Activated naive CD4-positive, alpha-beta T cell treated with anti-CD3 and anti-CD28 coated beads, Interleukin-2, amount 50 U/mL, for 16 hours (primary cell): ENCODE measurements at regions not wholly inside any gene's neighbourhood (a gene's known extent, or its start where the extent isn't known, plus 50 kb on each side); places are given as distances from the start of the nearest gene placed in this dataset.

Source experiments
- DNase-seq: peaks from one replicate; pipeline ENCODE4 v3.0.0-alpha.2; 2020

- no peak for DNase-seq
Observed at GRCh38 chr2:145032791-145033190, 512.9 kb upstream of the ZEB2 start.

GRCh38 chr2:145029873-145030272 is 510.0 kb upstream of the ZEB2 start:
- DNase-seq, result no peak

- DNase-seq, result no peak
Observed at GRCh38 chr2:145029081-145029480, 509.2 kb upstream of the ZEB2 start.

- no peak for DNase-seq
Observed at GRCh38 chr2:145028101-145028920, 508.4 kb upstream of the ZEB2 start.

GRCh38 chr2:145026456-145027455 is 506.8 kb upstream of the ZEB2 start:
- DNase-seq, result no peak

- no peak for DNase-seq
Observed at GRCh38 chr2:145025382-145025781, 505.5 kb upstream of the ZEB2 start.

- DNase-seq, result no peak
Observed at GRCh38 chr2:145023334-145023934, 503.5 kb upstream of the ZEB2 start.

- no peak for DNase-seq
Observed at GRCh38 chr2:145022666-145023333, 502.9 kb upstream of the ZEB2 start.

GRCh38 chr2:145021962-145022665 is 502.2 kb upstream of the ZEB2 start:
- DNase-seq, result no peak

- DNase-seq, result no peak
Observed at GRCh38 chr2:145020694-145021093, 500.8 kb upstream of the ZEB2 start.

- DNase-seq, result no peak
Observed at GRCh38 chr2:145020139-145020538, 500.2 kb upstream of the ZEB2 start.

GRCh38 chr2:145018502-145018901 is 498.6 kb upstream of the ZEB2 start:
- no peak for DNase-seq

GRCh38 chr2:145017149-145017548 is 497.2 kb upstream of the ZEB2 start:
- DNase-seq, result no peak

GRCh38 chr2:145016711-145017110 is 496.8 kb upstream of the ZEB2 start:
- no peak for DNase-seq

- DNase-seq, result no peak
Observed at GRCh38 chr2:145015561-145015960, 495.6 kb upstream of the ZEB2 start.

- no peak for DNase-seq
Observed at GRCh38 chr2:145012806-145013205, 492.9 kb upstream of the ZEB2 start.

GRCh38 chr2:145012214-145012670 is 492.3 kb upstream of the ZEB2 start:
- no peak for DNase-seq

- no peak for DNase-seq
Observed at GRCh38 chr2:145010635-145011034, 490.7 kb upstream of the ZEB2 start.

- no peak for DNase-seq
Observed at GRCh38 chr2:145007960-145008263, 488.0 kb upstream of the ZEB2 start.

GRCh38 chr2:145007093-145007959 is 487.4 kb upstream of the ZEB2 start:
- DNase-seq, result no peak

- DNase-seq, result no peak
Observed at GRCh38 chr2:145002624-145003023, 482.7 kb upstream of the ZEB2 start.
